ENCODE measurements at regions not wholly inside any gene's neighbourhood (a gene's known extent, or its start where the extent isn't known, plus 50 kb on each side); places are given as distances from the start of the nearest gene placed in this dataset.

DNA sequence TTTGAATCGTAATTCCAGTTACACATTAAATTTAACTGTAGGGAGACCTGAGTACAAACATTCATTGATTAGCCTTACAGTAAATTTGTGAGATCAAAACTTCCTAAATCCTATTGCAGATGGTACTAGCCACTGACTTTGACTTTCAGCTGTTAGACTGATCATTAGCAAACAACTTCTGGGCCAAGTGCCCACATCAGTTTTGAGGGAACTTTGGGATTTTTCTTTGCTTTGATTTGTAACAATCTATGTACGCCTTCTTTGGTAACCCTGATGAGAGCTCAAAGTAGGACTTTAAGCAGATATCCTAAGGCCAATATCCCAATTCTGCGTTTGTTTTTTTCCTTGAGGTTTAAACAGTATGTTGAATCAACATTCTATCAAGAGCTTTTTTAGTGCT lies 131.5 kb downstream of the DLEU7 start:
- no peak for TF ChIP-seq EP300 (IDR thresholded peaks at IDR 0.05)
- TF ChIP-seq CTCF (IDR thresholded peaks at IDR 0.05) = no peak
- no peak for TF ChIP-seq POLR2A (IDR thresholded peaks at IDR 0.05)

Measured in ovary (tissue), 3 donors.